Bronchial epithelial cell (primary cell): ENCODE measurements at regions not wholly inside any gene's neighbourhood (a gene's known extent, or its start where the extent isn't known, plus 50 kb on each side); places are given as distances from the start of the nearest gene placed in this dataset.

Experiments
- DNase-seq: peaks from one replicate; pipeline ENCODE4 v3.0.0-alpha.2; 2010; ENCODE audit warnings: low read depth
- FAIRE-seq: peaks from 2 replicates; lab custom pipeline; 2011; peaks lifted over from hg19 to GRCh38; lab: Jason Lieb, UNC
- H3K27me3 ChIP-seq: 2 replicates; pipeline ENCODE4 v1.5.1; 2011; ENCODE audit warnings: low read length; ENCODE audit not compliant: control insufficient read depth, insufficient read depth
- H3K36me3 ChIP-seq: 2 replicates; pipeline ENCODE4 v1.5.1; 2011; ENCODE audit warnings: low read length; ENCODE audit not compliant: control insufficient read depth, insufficient read depth
- H3K4me3 ChIP-seq: 2 replicates; pipeline ENCODE4 v1.5.1; 2011; ENCODE audit warnings: mild to moderate bottlenecking, low read depth, low read length, control low read depth
- TF ChIP-seq, protein P1 (sequence below): IDR thresholded peaks from 2 replicates; pipeline ENCODE4 v1.5.1; 2011; ENCODE audit warnings: mild to moderate bottlenecking, moderate library complexity, low read length, control low read depth, inconsistent platforms; ENCODE audit not compliant: insufficient read depth, severe bottlenecking

DNA sequence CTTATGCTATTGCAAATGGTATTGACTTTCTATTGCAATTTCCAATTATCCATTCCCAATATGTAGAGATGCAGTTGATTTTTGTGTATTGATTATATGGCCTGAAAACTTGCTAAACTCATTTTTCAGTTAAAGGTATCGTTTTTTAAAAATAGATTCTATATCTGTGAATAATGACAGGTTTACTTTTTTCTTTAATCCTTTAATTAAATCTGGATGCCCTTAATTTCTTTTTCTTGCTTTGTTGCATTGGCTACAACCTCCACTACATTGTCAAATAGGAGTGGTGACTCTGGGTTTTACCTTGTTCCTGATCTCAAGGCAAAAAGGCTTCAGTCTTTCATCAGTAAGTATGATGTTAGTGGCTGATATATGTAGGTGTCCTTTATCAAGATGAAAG is 522.4 kb downstream of the MATN1 start:
- FAIRE-seq (no peak), DNase-seq (no peak)
- TF ChIP-seq, protein P1, sequence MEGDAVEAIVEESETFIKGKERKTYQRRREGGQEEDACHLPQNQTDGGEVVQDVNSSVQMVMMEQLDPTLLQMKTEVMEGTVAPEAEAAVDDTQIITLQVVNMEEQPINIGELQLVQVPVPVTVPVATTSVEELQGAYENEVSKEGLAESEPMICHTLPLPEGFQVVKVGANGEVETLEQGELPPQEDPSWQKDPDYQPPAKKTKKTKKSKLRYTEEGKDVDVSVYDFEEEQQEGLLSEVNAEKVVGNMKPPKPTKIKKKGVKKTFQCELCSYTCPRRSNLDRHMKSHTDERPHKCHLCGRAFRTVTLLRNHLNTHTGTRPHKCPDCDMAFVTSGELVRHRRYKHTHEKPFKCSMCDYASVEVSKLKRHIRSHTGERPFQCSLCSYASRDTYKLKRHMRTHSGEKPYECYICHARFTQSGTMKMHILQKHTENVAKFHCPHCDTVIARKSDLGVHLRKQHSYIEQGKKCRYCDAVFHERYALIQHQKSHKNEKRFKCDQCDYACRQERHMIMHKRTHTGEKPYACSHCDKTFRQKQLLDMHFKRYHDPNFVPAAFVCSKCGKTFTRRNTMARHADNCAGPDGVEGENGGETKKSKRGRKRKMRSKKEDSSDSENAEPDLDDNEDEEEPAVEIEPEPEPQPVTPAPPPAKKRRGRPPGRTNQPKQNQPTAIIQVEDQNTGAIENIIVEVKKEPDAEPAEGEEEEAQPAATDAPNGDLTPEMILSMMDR: no peak
- Histone ChIP-seq H3K4me3 (no peak overlapping the region), H3K36me3 (no peaks in the 10 kb centered on the region), H3K27me3 (no peaks in the 10 kb centered on the region)

DNA sequence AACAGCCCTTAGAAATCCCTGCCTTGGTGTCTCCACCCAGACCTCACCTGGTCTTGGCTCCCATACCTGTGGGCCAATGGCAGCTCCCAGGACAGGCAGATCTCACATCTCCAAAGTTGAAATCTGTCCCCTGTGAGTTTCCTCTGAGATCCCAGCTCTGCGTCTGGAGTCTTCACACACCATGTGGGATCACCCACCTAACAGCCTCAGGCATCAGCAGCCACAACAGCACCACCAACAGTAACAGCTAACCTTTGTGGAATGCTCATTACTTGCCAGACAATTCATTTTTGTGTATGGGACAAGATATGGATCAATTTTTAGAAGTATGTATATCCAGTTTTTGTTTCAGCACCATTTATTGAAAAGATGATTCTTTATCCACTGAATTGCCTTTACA is 523.2 kb downstream of the MATN1 start:
- FAIRE-seq (no peak), DNase-seq (no peak)
- TF ChIP-seq, protein P1: no peak
- H3K27me3 ChIP-seq: no peaks in the 10 kb centered on the region
- H3K36me3 ChIP-seq: no peaks in the 10 kb centered on the region
- no peak overlapping the region for H3K4me3 ChIP-seq

DNA sequence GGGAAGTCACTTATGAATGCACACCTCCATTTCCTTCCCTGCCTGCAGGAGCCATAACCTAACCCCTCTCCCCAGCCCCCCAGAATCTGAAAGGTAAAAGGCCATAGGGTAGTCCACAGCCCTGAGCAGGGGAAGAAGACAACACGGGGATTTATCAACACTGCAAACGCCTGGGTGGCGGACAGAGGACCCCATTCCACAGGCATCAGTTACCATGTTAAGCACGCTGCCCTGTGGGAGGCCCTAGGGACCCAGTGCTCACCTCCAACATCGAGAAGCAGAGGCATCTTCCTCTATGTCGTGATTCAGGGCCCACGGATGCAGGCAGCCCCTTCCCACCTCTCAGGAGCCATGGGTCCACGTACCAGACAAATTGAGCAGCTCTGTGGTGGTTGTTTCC is 523.8 kb downstream of the MATN1 start:
- Histone ChIP-seq H3K4me3 (no peak overlapping the region), H3K27me3 (no peaks in the 10 kb centered on the region), H3K36me3 (no peaks in the 10 kb centered on the region)
- TF ChIP-seq, protein P1: no peak
- DNase-seq (no peak), FAIRE-seq (no peak)

DNA sequence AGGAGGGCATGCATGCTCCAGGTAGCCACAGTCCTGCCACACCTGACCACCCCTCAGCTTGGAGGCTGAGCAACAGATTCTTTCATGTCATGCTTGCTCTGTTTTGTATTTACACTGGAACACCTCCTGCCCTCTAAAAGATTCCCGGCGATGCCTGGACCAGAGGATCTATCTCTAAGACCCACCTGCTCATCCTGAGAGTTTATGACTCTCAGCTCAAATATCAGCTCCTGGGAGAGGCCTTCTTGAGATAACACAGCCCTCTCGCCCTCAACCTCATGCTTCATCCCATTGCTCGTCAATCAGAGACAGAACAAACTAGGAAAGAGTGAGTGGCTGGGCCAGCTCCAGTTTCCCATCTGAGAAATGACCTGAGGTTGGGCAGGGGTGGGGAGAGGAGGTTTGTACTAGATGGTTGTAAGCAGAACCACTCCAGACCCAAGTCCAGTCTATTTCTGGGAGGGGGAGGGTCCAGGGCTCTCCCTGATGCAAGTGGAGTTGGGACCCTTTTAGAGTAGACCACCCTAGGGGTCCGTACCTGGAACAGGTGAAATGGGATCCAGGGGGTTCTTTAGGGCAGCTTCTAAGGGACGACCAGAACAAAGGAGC is 524.5 kb downstream of the MATN1 start:
- TF ChIP-seq, protein P1: no peak
- H3K36me3 ChIP-seq: no peaks in the 10 kb centered on the region
- DNase-seq (no peak), FAIRE-seq (no peak)
- no peak overlapping the region for H3K4me3 ChIP-seq
- no peaks in the 10 kb centered on the region for H3K27me3 ChIP-seq

DNA sequence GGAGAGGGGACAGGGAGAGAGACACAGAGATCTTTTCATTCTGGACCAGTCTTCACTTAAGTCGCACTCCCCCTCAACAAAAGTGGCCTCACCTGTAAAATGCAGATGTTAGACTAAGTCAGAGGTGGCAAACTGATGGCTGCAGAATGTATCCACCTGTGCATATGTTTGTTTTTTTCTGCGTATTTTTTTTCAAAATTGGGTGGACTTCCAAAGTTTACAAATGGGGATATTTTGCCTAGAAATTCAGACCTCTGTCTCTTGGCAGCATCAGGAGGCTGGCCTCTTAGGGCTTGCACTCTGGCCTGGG is 525.0 kb downstream of the MATN1 start:
- H3K4me3 ChIP-seq: no peak overlapping the region
- H3K36me3 ChIP-seq: no peaks in the 10 kb centered on the region
- TF ChIP-seq, protein P1: no peak
- DNase-seq (no peak), FAIRE-seq (no peak)
- H3K27me3 ChIP-seq: no peaks in the 10 kb centered on the region
